Hematopoietic multipotent progenitor cell (in vitro differentiated cells): ENCODE measurements at regions not wholly inside any gene's neighbourhood (a gene's known extent, or its start where the extent isn't known, plus 50 kb on each side); places are given as distances from the start of the nearest gene placed in this dataset.
"Not testable (repeated sequence)": the region's sequence is repeated elsewhere in the genome, so short reads cannot be mapped to it uniquely, and the experiment has no call there.

ENCODE experiments used
- DNase-seq, 3 donors: peaks; one replicate each; pipeline ENCODE4 v3.0.0-alpha.2; 2011 to 2015; ENCODE audit warnings: low read depth in 2 of 3, low spot score in 2 of 3

- no peak for DNase-seq
These were observed 116.4 kb upstream of the SEM1 start for GRCh38 chr7:96826089-96826488.

- no peak for DNase-seq
These were observed 118.1 kb upstream of the SEM1 start for GRCh38 chr7:96827701-96828100.

- DNase-seq = not testable (repeated sequence)
These were observed 119.5 kb upstream of the SEM1 start for GRCh38 chr7:96829121-96829520.

- no peak for DNase-seq
These were observed 121.8 kb upstream of the SEM1 start for GRCh38 chr7:96831446-96831845.

- DNase-seq = no peak
These were observed 122.5 kb upstream of the SEM1 start for GRCh38 chr7:96832092-96832662.

GRCh38 chr7:96833676-96834453, 124.2 kb upstream of the SEM1 start:
- no peak for DNase-seq

GRCh38 chr7:96836456-96836855, 126.8 kb upstream of the SEM1 start:
- peak in 1 of 3 donors; percentile 48 for DNase-seq

GRCh38 chr7:96837593-96837992, 127.9 kb upstream of the SEM1 start:
- peak in 2 of 3 donors; percentile 2 to 45 for DNase-seq

GRCh38 chr7:96838481-96838880, 128.8 kb upstream of the SEM1 start:
- DNase-seq = no peak

GRCh38 chr7:96855139-96855538, 145.5 kb upstream of the SEM1 start:
- DNase-seq = no peak

GRCh38 chr7:96855691-96856090, 146.0 kb upstream of the SEM1 start:
- no peak for DNase-seq

- no peak for DNase-seq
These were observed 135.8 kb upstream of the DLX6 start for GRCh38 chr7:96869538-96869937.

GRCh38 chr7:96870185-96870584, 135.2 kb upstream of the DLX6 start:
- DNase-seq = no peak

GRCh38 chr7:96870934-96871333, 134.4 kb upstream of the DLX6 start:
- no peak for DNase-seq

GRCh38 chr7:96887426-96887825, 117.9 kb upstream of the DLX6 start:
- DNase-seq = no peak

GRCh38 chr7:96899108-96899507, 106.2 kb upstream of the DLX6 start:
- no peak for DNase-seq

GRCh38 chr7:96901822-96902445, 103.4 kb upstream of the DLX6 start:
- DNase-seq = no peak

- DNase-seq = no peak
These were observed 101.4 kb upstream of the DLX6 start for GRCh38 chr7:96903906-96904305.

GRCh38 chr7:96910486-96910885, 94.9 kb upstream of the DLX6 start:
- DNase-seq = no peak

GRCh38 chr7:96915029-96915428, 90.3 kb upstream of the DLX6 start:
- no peak for DNase-seq

- no peak for DNase-seq
These were observed 85.3 kb upstream of the DLX6 start for GRCh38 chr7:96920064-96920463.

- no peak for DNase-seq
These were observed 84.6 kb upstream of the DLX6 start for GRCh38 chr7:96920713-96921112.
